HG03159 (cell line): ENCODE measurements at regions not wholly inside any gene's neighbourhood (a gene's known extent, or its start where the extent isn't known, plus 50 kb on each side); places are given as distances from the start of the nearest gene placed in this dataset.

Source experiments
- ATAC-seq: cut with Tn5 transposase; IDR thresholded peaks from one replicate; pipeline ENCODE4 v1.9.1; 2021; ENCODE audit warnings: mild to moderate bottlenecking, moderate library complexity; ENCODE audit not compliant: unreplicated experiment

GRCh38 chr13:97057176-97057575, 62.9 kb upstream of the OXGR1 start:
- ATAC-seq = no peak

- no peak for ATAC-seq
Observed at GRCh38 chr13:97058391-97058790, 64.1 kb upstream of the OXGR1 start.

- ATAC-seq = no peak
Observed at GRCh38 chr13:97058926-97059325, 64.7 kb upstream of the OXGR1 start.

- ATAC-seq = no peak
Observed at GRCh38 chr13:97067017-97067895, 73.0 kb upstream of the OXGR1 start.

- no peak for ATAC-seq
Observed at GRCh38 chr13:97068151-97068550, 73.9 kb upstream of the OXGR1 start.

GRCh38 chr13:97069050-97069815, 75.0 kb upstream of the OXGR1 start:
- ATAC-seq = no peak

- no peak for ATAC-seq
Observed at GRCh38 chr13:97072297-97072696, 78.0 kb upstream of the OXGR1 start.

GRCh38 chr13:97074618-97075017, 80.3 kb upstream of the OXGR1 start:
- no peak for ATAC-seq

- no peak for ATAC-seq
Observed at GRCh38 chr13:97076898-97077297, 82.6 kb upstream of the OXGR1 start.

GRCh38 chr13:97077341-97077740, 83.1 kb upstream of the OXGR1 start:
- ATAC-seq = no peak

- ATAC-seq = no peak
Observed at GRCh38 chr13:97079726-97080125, 85.5 kb upstream of the OXGR1 start.

GRCh38 chr13:97082461-97083207, 88.4 kb upstream of the OXGR1 start:
- ATAC-seq = no peak

GRCh38 chr13:97091196-97091595, 96.9 kb upstream of the OXGR1 start:
- no peak for ATAC-seq

GRCh38 chr13:97100821-97101220, 106.5 kb upstream of the OXGR1 start:
- no peak for ATAC-seq

- no peak for ATAC-seq
Observed at GRCh38 chr13:97101912-97102708, 107.8 kb upstream of the OXGR1 start.

GRCh38 chr13:97106323-97106722, 112.0 kb upstream of the OXGR1 start:
- no peak for ATAC-seq

- no peak for ATAC-seq
Observed at GRCh38 chr13:97107815-97108529, 113.7 kb upstream of the OXGR1 start.

- ATAC-seq = no peak
Observed at GRCh38 chr13:97108530-97108900, 113.6 kb upstream of the MBNL2 start.

GRCh38 chr13:97109256-97109655, 112.9 kb upstream of the MBNL2 start:
- ATAC-seq = no peak
